Posterior cingulate gyrus (tissue), 11 donors: ENCODE measurements at regions not wholly inside any gene's neighbourhood (a gene's known extent, or its start where the extent isn't known, plus 50 kb on each side); places are given as distances from the start of the nearest gene placed in this dataset.
A peak's percentile ranks its signal among the peaks of the same experiment; 100 is the strongest.

ENCODE experiments used
- DNase-seq, 10 donors: peaks; one replicate each; pipeline versions ENCODE4 v3.0.0 to v3.0.0-alpha.2; 2020 to 2021; ENCODE audit warnings: mixed read lengths in 3 of 10
- intact Hi-C: fragments of 100-400 bp; cut with DNase I; formaldehyde crosslinking; loops from one replicate; pipeline ENCODE4 v1.15.1; 2023

DNA sequence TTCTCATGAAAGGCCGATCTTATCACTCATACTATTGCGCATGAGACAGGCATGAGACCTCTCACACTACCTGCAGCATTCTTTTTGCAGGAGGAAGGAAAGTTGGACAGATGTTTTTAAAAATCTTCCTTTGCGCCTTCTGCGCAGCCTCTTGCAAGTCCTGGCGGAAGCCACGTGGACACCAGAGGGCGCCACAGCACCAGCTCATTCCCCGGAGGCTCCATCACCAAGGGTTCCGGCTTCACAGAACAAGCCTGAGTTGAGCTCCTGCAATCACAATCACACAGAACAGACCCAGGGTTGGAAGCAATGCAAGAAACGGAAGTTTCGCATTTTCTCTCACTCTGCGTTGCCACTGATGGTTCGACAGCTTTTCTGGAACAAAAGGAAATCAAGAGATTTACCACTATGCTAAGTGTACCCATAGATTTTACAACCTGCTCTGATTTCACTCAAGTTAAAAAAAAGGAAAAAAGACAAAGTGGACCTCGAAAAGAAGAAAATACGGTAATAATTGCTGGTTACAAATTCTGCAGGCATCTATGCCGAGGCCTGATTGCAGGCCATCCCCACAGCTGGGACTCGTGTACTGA is 304.7 kb upstream of the MSX2 start:
- DNase-seq = peak; percentile 83 to 99 (median 96)
- intact Hi-C loops = loop anchor here (1.0 to 5.0 kb wide), 4 partner anchors 83 to 518 kb away; no protein-coding TSS in a partner anchor

DNA sequence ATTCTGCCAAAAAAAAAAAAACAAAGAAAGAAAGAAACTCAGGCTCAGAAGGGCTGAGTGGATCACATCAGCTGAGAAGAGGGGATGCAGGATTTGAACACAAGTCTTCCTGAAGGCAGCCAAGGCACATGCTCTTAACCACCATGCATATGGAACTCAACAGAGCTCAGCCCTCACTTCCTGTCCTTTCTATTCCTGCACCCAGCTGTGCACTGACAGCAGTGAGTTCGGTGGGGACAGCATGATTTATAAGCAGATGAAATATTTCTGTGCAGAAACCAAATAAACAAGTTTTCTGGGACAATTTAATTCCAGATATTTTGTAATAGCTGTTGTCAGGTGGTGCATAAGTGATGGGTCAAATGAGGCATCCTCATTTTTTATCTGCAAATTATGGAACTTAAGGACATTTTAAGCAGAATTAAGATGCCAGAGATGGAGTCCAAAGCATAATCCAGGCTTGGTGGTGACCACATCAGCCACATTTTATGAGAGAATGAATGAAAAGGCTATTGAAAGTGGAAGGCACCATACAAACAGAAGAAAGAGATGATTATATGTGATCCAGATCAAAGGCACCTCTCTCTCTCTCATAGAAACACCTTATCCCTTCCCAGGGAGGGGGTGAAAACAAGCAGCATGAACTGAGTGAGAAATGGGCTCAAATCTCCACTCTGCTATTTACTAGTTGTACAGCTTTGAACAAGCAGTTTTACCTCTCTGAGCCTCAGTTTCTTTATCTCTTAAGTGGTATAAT is 303.6 kb upstream of the MSX2 start:
- intact Hi-C loops = loop anchor here (5.0 kb wide), 1 partner anchor 81 kb away; no protein-coding TSS in a partner anchor
- DNase-seq = no peak

DNA sequence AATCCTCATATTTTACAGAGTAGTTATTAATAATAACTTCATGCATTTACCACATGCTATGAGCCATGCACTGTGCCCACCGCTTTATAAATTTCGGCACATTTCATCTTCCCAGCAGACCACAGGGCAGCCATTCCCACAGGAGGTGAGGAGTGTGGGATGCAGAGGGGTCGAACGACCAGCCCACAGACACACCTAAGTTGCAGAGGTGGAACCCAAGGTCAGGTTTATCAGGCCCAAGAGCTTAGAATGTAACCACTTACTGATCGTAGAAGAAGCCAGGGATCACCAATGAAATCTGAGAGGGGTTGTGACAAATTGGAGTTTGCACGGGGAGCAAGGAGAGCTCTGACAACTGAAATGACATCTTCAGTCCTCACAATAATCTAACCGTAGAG is 303.0 kb upstream of the MSX2 start:
- intact Hi-C loops = loop anchor here (5.0 kb wide), 1 partner anchor 81 kb away; no protein-coding TSS in a partner anchor
- DNase-seq = no peak

DNA sequence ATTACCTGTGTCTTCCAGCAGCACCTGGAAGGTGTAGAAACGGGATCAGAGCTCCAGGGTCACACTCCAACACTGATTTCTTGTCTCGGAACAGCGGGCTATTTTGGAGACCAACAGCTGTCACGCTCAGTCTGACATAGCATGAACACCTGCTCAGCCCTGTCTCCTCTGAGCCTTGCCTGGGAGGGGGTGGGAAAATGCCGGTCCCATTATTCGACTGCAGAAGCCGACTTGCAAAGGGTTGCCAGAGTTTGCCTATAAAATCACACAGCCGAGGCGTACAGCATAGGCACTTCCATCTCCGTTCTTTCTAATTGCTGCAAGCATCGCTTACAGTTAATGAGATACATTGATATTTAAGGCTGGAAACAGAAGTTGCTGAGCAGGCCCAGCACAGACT is 300.8 kb upstream of the MSX2 start:
- intact Hi-C loops = loop anchor here (5.0 kb wide), 1 partner anchor 79 kb away; no protein-coding TSS in a partner anchor

DNA sequence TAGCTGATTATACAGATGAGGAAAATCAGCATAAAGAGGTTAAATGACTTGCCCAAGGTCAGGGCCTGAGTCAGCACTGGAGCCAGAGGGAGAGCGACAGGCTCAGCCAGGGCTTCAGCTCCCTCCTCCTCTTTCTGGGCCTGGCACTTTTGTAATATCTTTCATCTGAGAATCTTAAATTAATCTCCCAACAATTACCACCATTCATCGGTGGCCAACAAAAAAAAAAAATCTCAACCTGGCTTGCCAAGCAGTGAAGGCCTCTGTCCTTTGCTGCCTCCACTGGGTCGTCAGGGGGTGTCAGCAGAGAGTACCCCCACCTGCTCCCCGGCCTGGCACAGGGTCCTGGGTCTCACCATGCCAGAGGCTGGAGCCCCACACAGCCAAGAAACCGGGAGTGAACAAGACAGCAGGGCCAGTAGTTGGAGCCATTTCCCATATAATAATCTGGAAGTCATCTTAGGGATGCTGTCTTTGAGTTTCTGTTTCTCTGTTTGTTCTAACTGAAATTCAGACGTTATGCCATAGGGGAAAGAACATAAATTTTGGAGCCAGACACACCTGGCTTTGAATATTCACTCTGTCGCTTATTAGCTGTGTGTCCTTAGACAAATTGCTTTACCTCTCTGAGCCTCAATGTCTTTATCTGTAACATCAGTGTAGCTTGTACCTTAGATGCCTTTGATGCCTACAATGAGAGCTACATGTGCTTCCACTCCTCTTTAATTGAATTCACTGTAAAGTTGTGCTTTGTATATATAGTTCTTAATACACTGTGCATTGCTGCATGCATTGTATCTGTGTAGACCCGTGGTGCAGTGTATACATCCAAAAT is 299.9 kb upstream of the MSX2 start:
- intact Hi-C loops = loop anchor here (5.0 kb wide), 1 partner anchor 78 kb away; no protein-coding TSS in a partner anchor
- DNase-seq = peak; percentile 39 to 93 (median 52)

More for the DNA sequence above, 300.8 kb upstream of the MSX2 start:
- no peak for DNase-seq

DNA sequence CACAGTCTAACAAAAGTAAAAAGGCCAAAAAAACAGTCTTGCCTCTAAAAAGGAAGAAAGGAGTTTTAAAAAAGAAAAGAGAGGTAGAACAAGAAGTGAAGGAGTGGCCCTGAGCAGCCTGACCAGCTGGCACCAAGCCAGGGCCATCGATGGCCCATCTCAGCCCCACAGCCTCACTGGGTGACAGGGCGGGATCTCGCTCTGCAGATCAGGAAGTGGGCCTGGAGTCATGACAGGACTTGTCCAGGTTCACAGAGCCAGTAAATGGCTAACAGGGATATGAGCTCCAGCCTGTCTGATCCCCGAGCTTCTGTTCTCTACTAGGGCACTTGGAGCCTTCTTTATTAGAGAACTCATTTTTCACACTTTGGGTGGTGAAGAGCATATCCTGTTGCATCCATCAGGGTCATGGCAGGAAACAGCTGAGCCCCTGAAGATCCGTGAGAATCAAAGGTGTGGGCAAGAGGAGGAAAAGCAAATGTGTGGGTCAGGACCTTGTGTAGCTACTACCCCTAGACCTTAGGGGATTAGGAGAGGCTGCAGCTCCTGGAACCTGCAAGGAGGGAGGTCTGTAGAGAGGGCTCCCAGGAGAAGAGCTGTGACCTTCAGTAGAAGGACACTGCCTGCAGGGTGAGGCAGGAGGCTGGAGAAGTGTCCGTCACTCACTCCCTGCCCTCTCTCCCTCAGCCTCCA is 299.0 kb upstream of the MSX2 start:
- DNase-seq = no peak
- intact Hi-C loops = no loop called here

DNA sequence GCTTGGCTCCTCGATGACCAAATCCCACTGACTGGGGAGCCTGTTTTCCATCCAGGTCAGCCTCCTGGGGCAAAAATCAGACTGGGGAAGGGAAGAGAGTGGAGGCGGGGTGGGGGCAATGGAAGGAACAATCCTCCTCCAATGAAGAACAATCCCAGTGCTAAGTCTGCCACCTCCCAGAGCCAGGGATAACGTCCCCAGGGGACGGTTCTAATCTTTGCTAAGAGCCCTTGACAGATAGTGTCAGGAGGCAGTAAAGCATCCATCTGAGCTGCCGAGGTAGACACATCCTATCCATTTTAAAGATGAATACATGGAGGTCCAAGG is 298.5 kb upstream of the MSX2 start:
- DNase-seq = no peak
- intact Hi-C loops = no loop called here

DNA sequence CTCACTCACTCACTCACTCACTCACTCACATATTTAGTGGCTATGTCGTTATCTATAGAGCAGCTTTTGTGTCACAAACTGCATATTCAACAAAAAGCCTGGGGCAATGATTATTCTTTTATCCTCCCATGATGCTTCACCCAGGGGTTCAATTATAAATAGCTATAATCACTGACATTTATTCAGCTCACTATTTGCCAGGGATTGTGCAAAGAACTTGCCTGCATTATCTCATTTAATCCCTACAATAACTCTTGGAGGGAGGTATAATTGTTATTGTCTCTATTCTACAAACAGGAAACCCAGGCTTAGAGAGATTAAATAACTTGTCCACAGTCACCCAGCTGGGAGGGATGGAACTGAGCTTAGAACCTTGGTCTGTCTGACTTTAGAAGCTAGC is 298.0 kb upstream of the MSX2 start:
- no peak for DNase-seq

DNA sequence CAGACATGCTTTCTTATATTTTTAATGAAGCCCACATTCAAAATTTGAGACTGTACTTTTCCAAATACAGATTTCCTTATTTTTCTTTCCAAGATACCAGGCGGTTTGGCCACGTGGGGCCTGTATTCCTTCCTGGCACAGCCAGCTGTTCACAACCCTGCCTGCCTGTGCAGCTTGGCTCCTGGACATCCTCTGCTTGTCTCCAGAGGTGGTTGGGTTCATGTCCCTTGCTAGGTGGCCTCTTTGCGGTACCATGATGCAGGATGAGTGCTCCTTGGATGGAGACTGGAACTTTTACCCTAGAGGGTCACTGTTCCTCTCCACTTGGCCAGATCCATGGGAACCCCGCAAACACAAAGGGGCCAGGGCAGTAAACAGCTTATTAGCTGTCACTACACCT is 297.5 kb upstream of the MSX2 start:
- intact Hi-C loops = no loop called here
- DNase-seq = no peak

More for the DNA sequence above, 298.0 kb upstream of the MSX2 start:
- intact Hi-C loops = no loop called here

DNA sequence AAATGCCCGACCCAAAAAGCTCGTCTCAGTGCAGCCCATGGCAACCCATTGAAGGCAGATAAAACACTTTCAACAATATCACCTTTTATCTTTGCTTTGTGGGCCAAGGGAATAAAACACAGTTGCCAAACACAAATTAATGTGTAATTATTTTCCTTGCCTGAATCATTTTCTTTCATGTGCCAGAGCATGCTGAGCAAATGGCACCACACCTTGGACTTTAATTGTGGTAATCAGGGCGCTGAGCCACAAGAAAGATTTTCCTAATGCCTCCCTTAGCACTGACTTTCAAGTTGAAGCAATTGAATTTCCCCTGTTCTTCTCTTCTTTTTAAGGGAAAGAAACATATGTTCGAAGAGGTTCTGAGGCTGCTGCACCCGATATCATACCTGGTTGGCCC is 297.1 kb upstream of the MSX2 start:
- DNase-seq = no peak
- intact Hi-C loops = no loop called here

DNA sequence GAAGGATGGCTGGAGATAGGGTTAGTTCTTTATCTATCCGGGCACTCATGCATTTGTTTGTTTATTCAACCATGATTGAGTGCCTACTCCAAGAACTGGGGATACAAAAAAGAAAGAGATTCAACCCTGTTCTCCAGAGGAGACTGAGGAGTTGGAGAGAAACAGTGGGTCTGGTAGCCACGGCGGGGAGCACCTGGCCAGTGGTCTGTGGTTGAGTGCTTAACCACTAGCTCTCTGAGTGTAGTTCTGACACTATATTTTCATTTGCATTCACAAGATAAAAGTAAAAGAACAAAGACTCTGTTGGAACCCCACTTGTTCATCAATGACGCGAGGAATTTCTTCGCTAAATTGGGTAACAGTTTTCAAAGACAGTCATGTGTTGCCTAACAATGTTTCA is 295.5 kb upstream of the MSX2 start:
- intact Hi-C loops = no loop called here

DNA sequence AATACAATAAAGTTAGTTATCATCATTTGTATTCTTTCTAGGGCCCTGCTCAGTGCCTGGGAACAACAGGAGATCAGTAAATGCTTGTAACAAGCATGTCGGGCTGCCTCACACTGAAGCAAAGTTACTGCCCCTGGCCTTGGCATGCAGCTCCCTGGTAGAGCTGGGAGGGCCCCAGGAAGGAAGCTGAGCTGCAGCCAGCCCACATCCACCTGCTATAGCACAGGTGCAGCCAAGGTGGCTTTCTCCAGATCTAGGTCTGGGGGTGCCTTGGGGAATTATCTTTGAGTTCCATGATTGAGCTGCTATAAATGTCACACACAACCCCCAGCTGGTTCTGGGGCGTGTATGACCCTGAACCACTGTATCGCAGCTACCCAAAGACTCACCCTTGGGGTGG is 293.4 kb upstream of the MSX2 start:
- DNase-seq = no peak
- intact Hi-C loops = no loop called here

More for the DNA sequence above, 295.5 kb upstream of the MSX2 start:
- peak in 1 of 10 donors; percentile 54 for DNase-seq

DNA sequence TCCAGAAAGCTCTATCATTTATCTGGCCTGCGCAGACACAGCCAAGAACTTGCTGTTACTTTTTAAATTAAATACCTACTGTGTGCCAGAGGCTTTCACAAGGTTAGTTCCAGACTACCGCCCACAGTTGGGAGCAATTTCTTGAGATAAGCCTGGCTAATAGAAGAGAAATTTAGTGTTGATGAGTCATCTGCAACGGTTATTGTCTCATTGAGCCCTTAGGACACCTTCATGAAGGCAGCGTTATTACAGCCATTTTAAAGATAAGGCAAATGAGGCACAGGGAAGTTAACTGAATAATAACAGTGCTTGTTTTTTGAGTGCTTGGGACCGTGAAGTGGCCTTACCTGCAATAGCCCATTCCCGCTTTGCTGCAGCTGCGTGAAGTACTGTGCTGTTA is 292.9 kb upstream of the MSX2 start:
- intact Hi-C loops = no loop called here
- DNase-seq = no peak

DNA sequence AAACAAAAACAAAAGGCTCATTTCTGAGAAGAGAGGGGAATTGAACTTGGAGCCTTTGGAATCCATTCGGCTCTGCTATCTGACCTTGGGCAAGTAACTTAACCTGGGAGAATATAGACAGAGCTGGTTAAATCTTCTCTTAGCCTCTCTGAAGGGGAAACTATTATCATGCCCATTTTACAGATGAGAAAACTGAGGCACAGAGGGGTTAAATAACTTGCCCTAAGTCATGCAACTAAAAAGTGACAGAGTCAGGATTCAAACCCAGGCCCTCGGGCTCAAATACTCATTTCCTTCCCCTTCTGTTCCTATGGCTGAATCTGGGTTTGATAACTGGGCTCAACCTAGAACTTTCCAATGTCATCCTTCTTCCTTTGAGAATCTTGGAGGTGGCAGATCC is 291.3 kb upstream of the MSX2 start:
- intact Hi-C loops = no loop called here
- no peak for DNase-seq

DNA sequence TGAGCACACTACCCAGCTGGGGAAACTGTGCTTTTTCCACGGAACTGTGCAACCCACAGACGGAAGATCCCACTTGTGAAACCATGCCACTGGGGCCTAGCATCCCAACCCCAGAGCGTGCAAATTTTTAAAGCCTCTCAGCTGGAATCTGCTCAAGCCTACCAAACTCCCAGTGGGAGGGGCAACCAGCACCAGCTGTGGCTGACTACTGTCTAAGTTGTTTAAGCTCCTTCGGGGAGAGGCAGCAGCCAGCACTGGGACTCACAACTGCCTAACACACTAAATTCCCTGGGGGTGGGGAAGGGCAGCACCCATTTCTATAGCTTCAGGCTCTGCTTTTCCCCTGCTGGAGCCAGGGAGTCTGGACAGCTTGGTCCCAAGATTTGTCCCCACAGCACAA is 287.6 kb upstream of the MSX2 start:
- peak in 1 of 10 donors; percentile 43 for DNase-seq
- intact Hi-C loops = no loop called here

DNA sequence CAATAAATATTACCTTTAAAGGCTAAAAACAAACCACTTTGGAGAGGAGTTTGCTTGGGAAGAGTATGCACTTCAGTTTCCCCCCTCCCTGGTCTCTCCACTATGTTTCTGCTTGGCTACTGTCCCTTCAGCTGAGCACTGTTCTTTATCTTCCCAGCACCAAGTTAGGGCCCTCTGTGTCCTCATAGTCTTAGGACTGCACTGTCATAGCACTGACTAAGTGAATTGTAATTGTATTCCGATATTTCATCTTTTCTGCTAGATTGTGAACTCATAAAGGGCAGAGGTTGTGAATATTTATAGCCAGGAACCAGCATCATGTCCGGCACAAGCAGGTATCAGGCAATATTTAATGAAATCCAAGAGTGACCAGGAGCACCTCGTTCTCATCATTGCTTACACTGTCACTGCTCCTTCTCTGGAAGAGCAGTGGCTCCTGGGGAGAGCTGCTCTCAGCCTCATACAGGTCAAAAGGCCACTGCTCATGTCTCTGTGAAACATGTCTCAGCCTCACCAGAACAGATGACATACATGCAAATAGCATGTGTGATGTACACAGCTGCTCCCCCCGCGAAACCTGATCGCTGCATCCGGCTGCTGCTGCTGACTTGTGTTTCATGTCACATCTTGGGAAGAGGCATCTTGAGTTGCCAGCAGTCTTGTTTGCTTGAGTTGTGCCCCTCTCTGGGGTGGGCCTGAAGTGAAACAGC is 279.7 kb upstream of the MSX2 start:
- no peak for DNase-seq
- intact Hi-C loops = no loop called here

DNA sequence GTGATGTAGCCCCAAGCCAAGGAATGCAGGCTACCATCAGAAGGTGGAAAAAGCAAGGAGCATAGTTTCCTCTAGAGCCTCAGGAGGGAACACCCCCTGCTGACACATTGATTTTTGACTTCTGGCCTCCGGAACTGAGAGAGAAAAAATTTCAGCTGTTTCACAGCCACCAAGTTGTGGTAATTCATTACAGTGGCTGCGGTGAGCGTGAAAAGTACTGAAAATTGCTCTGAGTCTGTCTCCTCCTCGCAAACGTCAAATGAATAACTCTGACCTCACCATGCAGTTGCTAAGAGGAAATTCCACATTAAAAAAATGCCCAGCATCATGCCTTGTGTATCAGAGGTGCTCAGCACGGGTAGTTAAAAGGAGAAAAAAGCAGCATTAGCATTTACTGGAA is 277.9 kb upstream of the MSX2 start:
- intact Hi-C loops = no loop called here
- no peak for DNase-seq

DNA sequence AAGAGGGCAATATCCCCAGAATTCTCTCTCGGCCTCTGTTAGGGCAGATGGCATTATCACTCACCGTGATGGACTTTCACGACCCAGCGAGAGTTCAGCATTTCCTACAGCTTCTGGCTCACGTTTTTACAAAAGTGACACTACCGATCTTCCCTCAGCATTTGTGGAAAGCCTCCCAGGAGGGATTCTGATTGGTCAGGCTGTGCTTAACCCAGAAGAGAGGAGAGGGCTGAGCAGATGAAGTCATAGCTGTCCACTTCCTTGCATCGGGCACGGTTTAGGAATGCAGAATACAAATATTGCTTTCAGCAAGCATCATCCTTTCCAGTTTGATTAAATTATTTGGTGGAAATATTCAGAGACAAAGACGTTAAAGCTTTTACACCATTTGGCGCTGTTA is 277.4 kb upstream of the MSX2 start:
- DNase-seq = no peak
- intact Hi-C loops = no loop called here

DNA sequence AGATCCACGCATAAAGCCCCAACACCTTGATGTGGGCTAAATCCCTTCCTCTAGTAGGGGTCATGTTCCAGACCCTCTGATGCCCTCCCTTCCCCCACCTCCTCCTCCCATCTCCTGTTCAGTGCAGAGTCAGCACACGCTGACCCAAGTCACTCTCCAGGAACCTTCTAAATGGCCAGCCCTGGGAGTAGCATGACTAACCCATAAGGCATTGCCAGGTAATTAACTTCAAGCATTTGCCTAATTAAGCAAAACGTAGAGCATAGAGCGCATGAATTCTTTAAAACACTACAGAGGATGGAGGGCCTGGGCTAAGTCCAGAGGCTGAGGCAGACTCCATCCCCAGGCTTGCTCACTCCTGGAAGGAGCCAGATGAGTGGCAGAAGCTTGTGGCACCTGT is 276.3 kb upstream of the MSX2 start:
- no peak for DNase-seq
- intact Hi-C loops = no loop called here

DNA sequence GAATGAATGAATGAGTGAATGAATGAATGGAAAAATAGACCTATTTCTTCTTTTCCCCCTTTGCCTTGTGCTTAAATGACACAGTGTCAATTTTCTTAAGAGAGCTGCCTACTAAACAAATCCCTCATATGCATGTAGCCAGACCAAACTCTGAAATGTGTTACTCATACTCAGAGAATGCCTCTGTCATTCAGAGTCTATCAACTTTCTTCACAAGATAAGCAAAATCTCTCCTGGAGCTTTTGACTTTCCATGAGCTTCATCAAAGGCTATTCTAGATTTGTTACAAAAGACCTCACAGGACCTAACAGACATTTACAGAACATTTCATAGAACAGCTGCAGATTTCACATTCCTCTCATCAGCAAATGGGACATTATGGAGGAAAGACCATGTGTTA is 275.7 kb upstream of the MSX2 start:
- intact Hi-C loops = no loop called here
- no peak for DNase-seq
